Esophagus (tissue), 2 donors: ENCODE measurements at regions not wholly inside any gene's neighbourhood (a gene's known extent, or its start where the extent isn't known, plus 50 kb on each side); places are given as distances from the start of the nearest gene placed in this dataset.

Experiments
- H3K27ac ChIP-seq, 2 donors: one replicate each; pipeline ENCODE4 v1.5.1; 2013; ENCODE audit warnings: low read depth in 2 of 2, mild to moderate bottlenecking in 2 of 2, inconsistent platforms in 1 of 2, low read length in 1 of 2, moderate library complexity in 1 of 2
- H3K27me3 ChIP-seq, 2 donors: one replicate each; pipeline ENCODE4 v1.6.1; 2013; ENCODE audit warnings: low read length in 2 of 2, control low read depth in 1 of 2, mild to moderate bottlenecking in 1 of 2; ENCODE audit not compliant: insufficient read depth in 2 of 2, control insufficient read depth in 1 of 2
- H3K36me3 ChIP-seq, 2 donors: one replicate each; pipeline ENCODE4 v1.6.1; 2013; ENCODE audit warnings: low read length in 1 of 2; ENCODE audit not compliant: control insufficient read depth in 2 of 2, insufficient read depth in 2 of 2
- H3K4me1 ChIP-seq, 2 donors: one replicate each; pipeline ENCODE4 v1.6.1; 2013; ENCODE audit warnings: low read length in 1 of 2; ENCODE audit not compliant: control insufficient read depth in 2 of 2, insufficient read depth in 2 of 2
- H3K4me3 ChIP-seq, 2 donors: one replicate each; pipeline ENCODE4 v1.5.1; 2013; ENCODE audit warnings: low read length in 2 of 2, mild to moderate bottlenecking in 2 of 2, low read depth in 1 of 2, moderate library complexity in 1 of 2
- H3K9me3 ChIP-seq, 2 donors: one replicate each; pipeline ENCODE4 v1.6.1; 2013; ENCODE audit warnings: mild to moderate bottlenecking in 2 of 2, low read depth in 1 of 2, low read length in 1 of 2, moderate library complexity in 1 of 2; ENCODE audit not compliant: control insufficient read depth in 2 of 2, insufficient read depth in 1 of 2
- WGBS, 2 donors: extraction: QIAGEN DNeasy Blood & Tissue Kit; methylation state at CpG; one replicate each; pipeline ENCODE4 v1.1.7; 2013; 5-methylcytosine and 5-hydroxymethylcytosine counted together
- donor health status: healthy with polysubstance abuse.
- donor health status: Bipolar disorder and iron deficiency.

DNA sequence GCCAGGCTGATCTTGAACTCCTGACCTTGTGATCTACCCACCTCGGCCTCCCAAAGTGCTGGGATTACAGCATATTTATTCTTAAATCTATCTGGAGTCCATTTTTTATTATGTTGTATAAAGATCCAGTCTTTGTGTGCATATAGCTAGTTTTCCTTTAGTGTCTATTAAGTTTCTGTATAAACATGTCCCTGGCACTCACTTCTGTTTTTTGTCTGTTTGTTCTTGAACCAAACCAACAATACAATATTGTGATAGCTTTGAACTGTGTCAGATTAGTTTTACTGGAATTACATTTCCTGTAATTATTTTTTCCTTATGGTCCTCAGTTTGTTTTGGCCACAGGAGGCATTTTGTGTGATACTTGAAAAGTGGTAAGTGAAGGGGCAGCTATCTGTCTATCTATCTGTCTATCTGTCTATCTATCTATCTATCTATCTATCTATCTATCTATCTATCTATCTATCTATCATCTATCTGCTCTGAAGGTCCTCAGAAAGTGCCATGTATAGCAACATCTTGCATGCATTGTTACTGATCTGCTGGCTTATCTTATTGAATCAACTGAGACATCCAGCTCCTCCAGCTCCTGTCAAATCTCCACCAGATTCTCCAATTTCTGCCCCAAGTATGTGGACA is 70.9 kb upstream of the ACVR1 start:
- H3K4me3 ChIP-seq = no peak overlapping the region
- H3K9me3 ChIP-seq = no peaks in the 10 kb centered on the region
- no peak overlapping the region for H3K27ac ChIP-seq
- 45 to 53% methylated on average over 1 of the region's 1 CpG for WGBS, 2 donors
- no peaks in the 10 kb centered on the region for H3K36me3 ChIP-seq
- no peaks in the 10 kb centered on the region for H3K27me3 ChIP-seq
- no peaks in the 10 kb centered on the region for H3K4me1 ChIP-seq

DNA sequence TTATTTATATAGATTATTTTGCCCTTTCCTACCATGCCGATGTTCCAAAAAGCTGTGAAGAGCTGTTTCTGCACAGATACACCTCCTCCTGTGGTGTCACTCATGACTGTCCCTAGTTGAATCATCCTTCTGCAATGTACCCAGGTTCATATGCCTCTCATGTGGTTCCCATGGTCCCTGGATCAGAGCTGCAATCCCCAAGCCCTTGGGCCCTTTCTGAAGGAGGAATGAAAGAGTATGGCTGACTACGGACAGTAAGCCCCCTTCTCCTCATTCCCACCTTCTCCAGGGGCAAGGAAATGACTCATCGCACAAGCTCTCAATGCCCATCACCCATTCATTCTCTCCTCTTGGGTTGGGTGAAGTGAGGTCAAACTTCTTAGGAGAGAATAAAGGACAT is 63.9 kb upstream of the ACVR1 start:
- no peaks in the 10 kb centered on the region for H3K27me3 ChIP-seq
- H3K9me3 ChIP-seq = no peaks in the 10 kb centered on the region
- 91 to 96% methylated on average over 3 of the region's 3 CpGs for WGBS, 2 donors
- no peak overlapping the region for H3K4me3 ChIP-seq
- no peak overlapping the region for H3K27ac ChIP-seq
- H3K36me3 ChIP-seq = no peaks in the 10 kb centered on the region
- no peaks in the 10 kb centered on the region for H3K4me1 ChIP-seq

DNA sequence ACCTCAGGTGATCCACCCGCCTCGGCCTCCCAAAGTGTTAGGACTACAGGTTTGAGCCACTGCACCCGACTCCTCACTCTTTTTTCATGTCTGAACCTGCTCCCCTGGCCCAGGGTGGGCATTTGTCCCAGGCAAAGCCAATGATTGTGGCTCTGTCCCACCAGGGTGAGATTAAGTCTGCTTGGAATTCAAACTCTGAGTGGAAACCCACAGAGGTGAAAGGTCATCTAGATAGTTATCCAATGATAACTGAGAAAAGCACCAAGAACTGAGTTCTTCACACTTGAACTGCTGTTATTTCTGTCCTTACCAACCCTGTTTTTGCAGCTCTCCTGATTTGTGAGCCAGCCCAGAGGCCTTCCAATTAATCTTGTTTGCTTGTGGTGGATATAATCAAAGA is 62.4 kb upstream of the ACVR1 start:
- no peaks in the 10 kb centered on the region for H3K4me1 ChIP-seq
- WGBS, 2 donors = 74 to 82% methylated on average over 3 of the region's 3 CpGs

DNA sequence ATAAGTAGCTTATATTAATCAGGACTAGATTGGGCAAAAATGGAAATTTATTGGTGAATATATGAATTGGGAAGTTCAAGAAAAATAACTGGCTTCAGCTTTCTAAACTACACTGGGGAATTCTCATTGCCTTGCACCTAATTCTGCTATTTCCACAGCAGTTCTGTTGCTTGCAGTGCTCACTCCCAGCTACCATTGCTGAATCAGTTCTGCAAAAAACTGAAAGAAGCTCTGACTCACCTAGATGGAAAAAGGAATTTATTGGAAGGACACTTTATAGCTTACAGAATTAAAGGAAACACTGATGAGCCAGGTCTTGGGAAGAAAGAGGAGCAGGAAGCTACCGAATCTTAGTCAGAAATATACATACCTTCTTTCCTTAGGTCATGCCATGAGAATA is 60.3 kb upstream of the ACVR1 start:
- no peaks in the 10 kb centered on the region for H3K9me3 ChIP-seq
- no peaks in the 10 kb centered on the region for H3K4me1 ChIP-seq
- no peaks in the 10 kb centered on the region for H3K27me3 ChIP-seq
- H3K36me3 ChIP-seq = no peaks in the 10 kb centered on the region
- no peak overlapping the region for H3K27ac ChIP-seq
- H3K4me3 ChIP-seq = no peak overlapping the region
- WGBS, 2 donors = 84 to 89% methylated on average over 1 of the region's 1 CpG

More for the DNA sequence above, 62.4 kb upstream of the ACVR1 start:
- Histone ChIP-seq H3K36me3 (no peaks in the 10 kb centered on the region), H3K9me3 (no peaks in the 10 kb centered on the region), H3K27ac (no peak overlapping the region), H3K4me3 (no peak overlapping the region), H3K27me3 (no peaks in the 10 kb centered on the region)

- Histone ChIP-seq H3K27me3 (no peaks in the 10 kb centered on the region), H3K36me3 (no peaks in the 10 kb centered on the region), H3K9me3 (no peaks in the 10 kb centered on the region), H3K27ac (no peak overlapping the region), H3K4me1 (no peaks in the 10 kb centered on the region), H3K4me3 (no peak overlapping the region)
- 62 to 75% methylated on average over 2 of the region's 2 CpGs for WGBS, 2 donors
Measured at GRCh38 chr2:157935378-157935906, 59.3 kb upstream of the ACVR1 start.

DNA sequence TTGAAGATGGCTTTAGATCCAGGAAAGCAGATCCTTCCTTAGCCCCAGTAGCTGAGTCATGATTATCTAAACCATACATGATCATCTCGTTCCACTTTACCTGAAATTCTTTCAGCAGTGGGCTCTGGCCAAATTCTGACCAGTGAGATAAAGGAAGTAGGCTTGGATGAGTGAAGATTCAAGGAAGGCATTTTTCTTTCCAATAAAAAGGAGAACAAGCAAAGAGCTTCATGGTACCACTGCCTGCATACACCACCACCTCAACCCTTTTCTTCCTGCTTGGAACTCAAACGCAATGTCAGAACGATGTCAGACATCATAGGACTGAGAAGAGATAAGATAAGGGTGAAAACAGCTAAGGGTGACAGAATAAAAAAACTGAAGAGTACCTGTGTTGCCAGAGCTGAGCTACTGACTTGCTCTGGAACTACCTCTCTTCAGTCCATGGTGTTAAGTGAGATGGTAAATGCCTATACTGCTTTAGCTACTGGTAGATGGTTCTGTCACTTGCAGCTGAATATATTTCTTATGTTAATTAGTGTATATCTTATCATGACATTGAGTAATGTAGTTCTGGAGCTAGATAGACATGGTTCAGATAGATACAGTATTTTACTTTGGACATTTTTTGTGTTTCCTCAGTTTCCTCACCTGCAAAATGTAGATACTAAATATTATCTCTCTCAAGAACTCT is 58.7 kb upstream of the ACVR1 start:
- 59 to 64% methylated on average over 3 of the region's 3 CpGs for WGBS, 2 donors

DNA sequence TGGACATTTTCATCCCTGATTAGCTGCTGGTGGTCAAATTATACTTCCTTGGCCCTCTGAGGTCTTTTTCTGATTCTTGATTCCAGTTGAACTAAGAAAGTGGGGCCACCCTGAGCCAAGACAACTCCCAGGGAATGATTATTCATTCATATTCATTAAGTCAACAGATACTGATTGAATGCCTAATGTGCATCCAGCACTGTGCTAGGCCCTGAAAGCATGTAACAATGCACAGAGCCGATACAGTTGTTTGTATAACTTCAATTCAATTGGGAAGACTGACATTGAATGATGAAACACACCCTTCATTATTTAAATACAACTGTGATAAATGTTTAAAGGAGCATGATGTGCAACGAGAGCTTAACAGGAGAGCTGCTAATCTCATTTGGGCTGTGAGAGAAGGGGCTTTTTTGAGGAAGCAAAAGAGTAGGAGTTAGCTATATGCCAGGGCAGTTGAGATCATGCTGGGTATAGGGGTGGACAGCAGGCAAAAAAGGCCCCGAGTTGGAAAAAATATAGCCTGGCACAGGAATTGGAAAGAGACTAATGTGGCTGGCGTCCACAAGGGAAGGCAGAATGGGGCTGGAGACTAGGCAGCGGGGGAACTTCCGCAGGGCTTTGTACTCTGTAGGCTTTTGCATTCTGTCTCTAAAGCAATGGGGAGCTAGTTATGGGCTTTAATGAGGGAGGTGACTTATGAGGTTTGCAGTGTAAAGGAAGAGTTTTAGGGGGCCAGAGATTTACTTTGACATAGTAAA is 57.2 kb upstream of the ACVR1 start:
- Histone ChIP-seq H3K4me1 (no peaks in the 10 kb centered on the region), H3K4me3 (no peak overlapping the region), H3K36me3 (no peaks in the 10 kb centered on the region), H3K27ac (no peak overlapping the region), H3K9me3 (no peaks in the 10 kb centered on the region), H3K27me3 (no peaks in the 10 kb centered on the region)
- 74 to 86% methylated on average over 6 of the region's 6 CpGs for WGBS, 2 donors

More for the DNA sequence above, 58.7 kb upstream of the ACVR1 start:
- Histone ChIP-seq H3K4me3 (no peak overlapping the region), H3K9me3 (no peaks in the 10 kb centered on the region), H3K27me3 (no peaks in the 10 kb centered on the region), H3K27ac (no peak overlapping the region), H3K36me3 (no peaks in the 10 kb centered on the region), H3K4me1 (no peaks in the 10 kb centered on the region)

DNA sequence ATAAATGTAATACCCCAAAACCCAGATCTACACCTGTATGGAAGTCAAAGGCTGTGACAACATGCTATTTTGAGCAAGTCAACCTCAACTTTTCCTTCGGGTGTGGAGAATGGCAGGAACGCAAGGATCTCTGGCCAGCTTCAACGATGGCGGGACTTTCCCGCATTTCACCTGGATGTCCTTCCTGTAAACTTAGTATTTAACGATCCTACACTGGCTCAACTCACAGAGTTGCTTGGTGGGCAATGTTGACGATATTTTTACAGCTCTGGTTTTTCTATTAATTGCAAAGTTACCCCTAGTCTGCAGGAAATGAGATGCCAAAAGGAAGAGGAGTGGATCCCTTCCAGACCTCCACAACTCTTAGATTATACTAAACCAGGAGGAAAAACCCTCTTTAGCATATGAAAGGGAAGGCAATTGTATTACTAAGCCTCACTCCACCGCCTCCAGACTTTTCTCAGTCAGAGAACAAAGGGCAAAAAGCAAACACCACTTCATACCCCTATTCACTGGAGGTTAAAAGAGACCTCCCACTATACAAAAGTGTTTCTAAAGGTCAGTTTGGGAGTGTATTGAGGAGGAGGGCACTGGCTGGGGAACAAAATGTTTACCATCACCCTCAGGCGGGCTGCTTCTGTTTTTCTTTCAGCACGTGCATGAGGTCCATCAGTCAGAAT is 56.5 kb upstream of the ACVR1 start:
- no peaks in the 10 kb centered on the region for H3K9me3 ChIP-seq
- no peaks in the 10 kb centered on the region for H3K36me3 ChIP-seq
- 39 to 43% methylated on average over 10 of the region's 10 CpGs for WGBS, 2 donors
- H3K27ac ChIP-seq = no peak overlapping the region
- no peaks in the 10 kb centered on the region for H3K27me3 ChIP-seq
- H3K4me1 ChIP-seq = no peaks in the 10 kb centered on the region
- no peak overlapping the region for H3K4me3 ChIP-seq

- no peaks in the 10 kb centered on the region for H3K9me3 ChIP-seq
Measured at GRCh38 chr2:157931542-157931941, 55.4 kb upstream of the ACVR1 start.

More at GRCh38 chr2:157931542-157931941, 55.4 kb upstream of the ACVR1 start:
- Histone ChIP-seq H3K27ac (no peak overlapping the region), H3K4me3 (no peak overlapping the region), H3K27me3 (no peaks in the 10 kb centered on the region), H3K4me1 (no peaks in the 10 kb centered on the region), H3K36me3 (no peaks in the 10 kb centered on the region)
- 48 to 70% methylated on average over 1 of the region's 1 CpG for WGBS, 2 donors
